Activated naive CD8-positive, alpha-beta T cell treated with anti-CD3 and anti-CD28 coated beads, Interleukin-2, amount 10 ng/mL, durations not matched to agents 7 days and 5 days (primary cell): ENCODE measurements at regions not wholly inside any gene's neighbourhood (a gene's known extent, or its start where the extent isn't known, plus 50 kb on each side); places are given as distances from the start of the nearest gene placed in this dataset.

ENCODE experiments used
- ATAC-seq: fragments of 150-1000 bp; cut with Tn5 transposase; one replicate; pipeline ENCODE4 v1.10.0; 2021; ENCODE audit warnings: low read depth, moderate library complexity
- POLR2A ChIA-PET: fragments of 350-600 bp; sonication (Branson Sonifier 250); formaldehyde crosslinking; loops from one replicate; lab custom pipeline; 2021; ENCODE audit warnings: antibody characterized with exemption; lab: Charles Lee
- DNase-seq: peaks from one replicate; pipeline ENCODE4 v3.0.0; 2021
- H3K27ac Mint-ChIP-seq: one replicate; pipeline ENCODE4 v1.8.0; 2022; ENCODE audit warnings: mild to moderate bottlenecking, mixed read lengths
- H3K27me3 Mint-ChIP-seq: one replicate; pipeline ENCODE4 v1.8.0; 2022; ENCODE audit warnings: mild to moderate bottlenecking, moderate library complexity, mixed read lengths
- H3K36me3 Mint-ChIP-seq: one replicate; pipeline ENCODE4 v1.8.0; 2021; ENCODE audit warnings: mild to moderate bottlenecking, mixed read lengths
- H3K4me1 Mint-ChIP-seq: one replicate; pipeline ENCODE4 v1.8.0; 2021; ENCODE audit warnings: mixed read lengths
- H3K4me3 Mint-ChIP-seq: one replicate; pipeline ENCODE4 v1.8.0; 2022; ENCODE audit warnings: mild to moderate bottlenecking, moderate library complexity, mixed read lengths
- H3K9me3 Mint-ChIP-seq: one replicate; pipeline ENCODE4 v1.8.0; 2021; ENCODE audit warnings: mixed read lengths

- H3K36me3 Mint-ChIP-seq = no peaks in the 10 kb centered on the region
- ATAC-seq (no peak), DNase-seq (no peak)
- peaks cover 2% of the 10 kb centered on the region for H3K27me3 Mint-ChIP-seq
- POLR2A ChIA-PET = no interaction called here
- H3K4me3 Mint-ChIP-seq = no peak overlapping the region
- H3K9me3 Mint-ChIP-seq = peaks cover 4% of the 10 kb centered on the region
- H3K27ac Mint-ChIP-seq = no peak overlapping the region
- no peaks in the 10 kb centered on the region for H3K4me1 Mint-ChIP-seq
Observed at GRCh38 chr18:78767648-78768071, 212.0 kb upstream of the SALL3 start.

- DNase-seq (no peak), ATAC-seq (no peak)
- Mint-ChIP-seq H3K27ac (no peak overlapping the region), H3K4me3 (no peak overlapping the region), H3K27me3 (peaks cover 2% of the 10 kb centered on the region), H3K9me3 (no peaks in the 10 kb centered on the region), H3K4me1 (no peaks in the 10 kb centered on the region), H3K36me3 (no peaks in the 10 kb centered on the region)
- POLR2A ChIA-PET = no interaction called here
Observed at GRCh38 chr18:78768221-78768620, 211.4 kb upstream of the SALL3 start.

- Mint-ChIP-seq H3K4me3 (no peak overlapping the region), H3K4me1 (no peaks in the 10 kb centered on the region), H3K36me3 (no peaks in the 10 kb centered on the region)
Observed at GRCh38 chr18:78768656-78769501, 210.7 kb upstream of the SALL3 start.

GRCh38 chr18:78769502-78770105 is 210.0 kb upstream of the SALL3 start:
- no peak for DNase-seq
- H3K36me3 Mint-ChIP-seq = no peaks in the 10 kb centered on the region
- H3K4me1 Mint-ChIP-seq = no peaks in the 10 kb centered on the region
- ATAC-seq = no peak
- H3K27ac Mint-ChIP-seq = no peak overlapping the region
- no peaks in the 10 kb centered on the region for H3K9me3 Mint-ChIP-seq
- POLR2A ChIA-PET = no interaction called here
- H3K27me3 Mint-ChIP-seq = peaks cover 2% of the 10 kb centered on the region
- H3K4me3 Mint-ChIP-seq = no peak overlapping the region

More at GRCh38 chr18:78768656-78769501, 210.7 kb upstream of the SALL3 start:
- H3K9me3 Mint-ChIP-seq = no peaks in the 10 kb centered on the region
- H3K27ac Mint-ChIP-seq = no peak overlapping the region
- ATAC-seq = no peak
- no peak for DNase-seq
- H3K27me3 Mint-ChIP-seq = peaks cover 2% of the 10 kb centered on the region
- POLR2A ChIA-PET = no interaction called here

- Mint-ChIP-seq H3K27me3 (peaks cover 2% of the 10 kb centered on the region), H3K4me3 (no peak overlapping the region), H3K4me1 (no peaks in the 10 kb centered on the region), H3K9me3 (no peaks in the 10 kb centered on the region), H3K36me3 (no peaks in the 10 kb centered on the region), H3K27ac (no peak overlapping the region)
- DNase-seq = no peak
- POLR2A ChIA-PET = no interaction called here
- ATAC-seq = no peak
Observed at GRCh38 chr18:78770139-78770822, 209.3 kb upstream of the SALL3 start.

- Mint-ChIP-seq H3K27me3 (peaks cover 2% of the 10 kb centered on the region), H3K27ac (no peak overlapping the region), H3K4me1 (no peaks in the 10 kb centered on the region), H3K36me3 (no peaks in the 10 kb centered on the region), H3K9me3 (no peaks in the 10 kb centered on the region), H3K4me3 (no peak overlapping the region)
- DNase-seq = no peak
- POLR2A ChIA-PET = no interaction called here
- no peak for ATAC-seq
Observed at GRCh38 chr18:78770823-78771139, 208.8 kb upstream of the SALL3 start.

- DNase-seq (no peak), ATAC-seq (no peak)
- POLR2A ChIA-PET = no interaction called here
- peaks cover 2% of the 10 kb centered on the region for H3K27me3 Mint-ChIP-seq
- no peaks in the 10 kb centered on the region for H3K36me3 Mint-ChIP-seq
- H3K4me1 Mint-ChIP-seq = no peaks in the 10 kb centered on the region
- no peaks in the 10 kb centered on the region for H3K9me3 Mint-ChIP-seq
- no peak overlapping the region for H3K4me3 Mint-ChIP-seq
- H3K27ac Mint-ChIP-seq = no peak overlapping the region
Observed at GRCh38 chr18:78771496-78772359, 207.9 kb upstream of the SALL3 start.

- no peak overlapping the region for H3K4me3 Mint-ChIP-seq
- POLR2A ChIA-PET = no interaction called here
- DNase-seq (no peak), ATAC-seq (no peak)
- no peaks in the 10 kb centered on the region for H3K9me3 Mint-ChIP-seq
- no peaks in the 10 kb centered on the region for H3K4me1 Mint-ChIP-seq
- H3K36me3 Mint-ChIP-seq = no peaks in the 10 kb centered on the region
- peaks cover 2% of the 10 kb centered on the region for H3K27me3 Mint-ChIP-seq
- H3K27ac Mint-ChIP-seq = no peak overlapping the region
Observed at GRCh38 chr18:78772360-78773302, 207.0 kb upstream of the SALL3 start.

- no peak overlapping the region for H3K27ac Mint-ChIP-seq
- no peak for ATAC-seq
- no peaks in the 10 kb centered on the region for H3K36me3 Mint-ChIP-seq
- peaks cover 2% of the 10 kb centered on the region for H3K27me3 Mint-ChIP-seq
- no peaks in the 10 kb centered on the region for H3K9me3 Mint-ChIP-seq
- POLR2A ChIA-PET = no interaction called here
- no peak overlapping the region for H3K4me3 Mint-ChIP-seq
- DNase-seq = no peak
- no peaks in the 10 kb centered on the region for H3K4me1 Mint-ChIP-seq
Observed at GRCh38 chr18:78773303-78773755, 206.3 kb upstream of the SALL3 start.

GRCh38 chr18:78773819-78774218 is 205.8 kb upstream of the SALL3 start:
- Mint-ChIP-seq H3K27ac (no peak overlapping the region), H3K4me1 (no peaks in the 10 kb centered on the region), H3K9me3 (no peaks in the 10 kb centered on the region), H3K27me3 (peaks cover 2% of the 10 kb centered on the region), H3K36me3 (no peaks in the 10 kb centered on the region), H3K4me3 (no peak overlapping the region)
- ATAC-seq (no peak), DNase-seq (no peak)
- POLR2A ChIA-PET = no interaction called here

- POLR2A ChIA-PET = no interaction called here
- Mint-ChIP-seq H3K27ac (no peak overlapping the region), H3K9me3 (no peaks in the 10 kb centered on the region), H3K36me3 (no peaks in the 10 kb centered on the region), H3K4me3 (no peak overlapping the region), H3K27me3 (no peaks in the 10 kb centered on the region), H3K4me1 (no peaks in the 10 kb centered on the region)
- DNase-seq (no peak), ATAC-seq (no peak)
Observed at GRCh38 chr18:78774741-78775141, 204.9 kb upstream of the SALL3 start.

GRCh38 chr18:78776151-78776550 is 203.5 kb upstream of the SALL3 start:
- H3K9me3 Mint-ChIP-seq = no peaks in the 10 kb centered on the region
- no peaks in the 10 kb centered on the region for H3K27me3 Mint-ChIP-seq
- no peak overlapping the region for H3K4me3 Mint-ChIP-seq
- H3K36me3 Mint-ChIP-seq = no peaks in the 10 kb centered on the region
- ATAC-seq (no peak), DNase-seq (no peak)
- no peaks in the 10 kb centered on the region for H3K4me1 Mint-ChIP-seq
- POLR2A ChIA-PET = no interaction called here
- H3K27ac Mint-ChIP-seq = no peak overlapping the region
